A549 (cell line): ENCODE measurements at regions not wholly inside any gene's neighbourhood (a gene's known extent, or its start where the extent isn't known, plus 50 kb on each side); places are given as distances from the start of the nearest gene placed in this dataset.

Source experiments
- ATOH8 ChIP-seq: fragments of 250-450 bp; sonication (Bioruptor Pico); IDR thresholded peaks from 2 replicates; pipeline ENCODE4 v1.5.0; 2020; ENCODE audit warnings: low read depth, mild to moderate bottlenecking, moderate library complexity
- CEBPB ChIP-seq, 2 experiments: fragments of >200 bp in 1 of 2; sonication (Bioruptor Twin) in 1 of 2; formaldehyde crosslinking in 1 of 2; IDR thresholded peaks; 2 replicates each; pipeline ENCODE4 v1.6.1; 2012 to 2016
- CHD2 ChIP-seq: fragments of 150-350 bp; IDR thresholded peaks from 2 replicates; pipeline ENCODE4 v1.6.1; 2014; ENCODE audit warnings: low read length; ENCODE audit not compliant: partially characterized antibody
- CHD4 ChIP-seq: fragments of 200-600 bp; sonication (generic); IDR thresholded peaks from 2 replicates; pipeline ENCODE4 v1.6.1; 2016; ENCODE audit warnings: antibody characterized with exemption, mild to moderate bottlenecking, borderline replicate concordance
- EHF ChIP-seq: fragments of 250-450 bp; sonication (Bioruptor Pico); IDR thresholded peaks from 2 replicates; pipeline ENCODE4 v1.5.0; 2020; ENCODE audit warnings: mild to moderate bottlenecking
- ELK1 ChIP-seq: fragments of 150-350 bp; IDR thresholded peaks from 2 replicates; pipeline ENCODE4 v1.6.1; 2014; ENCODE audit warnings: low read depth, mild to moderate bottlenecking, low read length
- ESRRA ChIP-seq: fragments of 150-350 bp; IDR thresholded peaks from 2 replicates; pipeline ENCODE4 v1.6.1; 2014; ENCODE audit warnings: mild to moderate bottlenecking, low read length, borderline replicate concordance
- HES2 ChIP-seq: fragments of >200 bp; sonication (Bioruptor Twin); formaldehyde crosslinking; IDR thresholded peaks from 2 replicates; pipeline ENCODE4 v1.6.1; 2016
- HMGXB4 ChIP-seq: fragments of 250-450 bp; sonication (Bioruptor Pico); IDR thresholded peaks from 2 replicates; pipeline ENCODE4 v1.5.0; 2021; ENCODE audit warnings: mild to moderate bottlenecking, moderate library complexity, borderline replicate concordance
- HOXA7 ChIP-seq: fragments of 250-450 bp; sonication (Bioruptor Pico); IDR thresholded peaks from 2 replicates; pipeline ENCODE4 v1.5.0; 2020; ENCODE audit warnings: mild to moderate bottlenecking, moderate library complexity
- HOXB13 ChIP-seq: fragments of 250-450 bp; sonication (Bioruptor Pico); IDR thresholded peaks from 2 replicates; pipeline ENCODE4 v1.5.0; 2020; ENCODE audit warnings: low read depth, mild to moderate bottlenecking, moderate library complexity
- JUN ChIP-seq, 2 experiments: fragments of >200 bp; sonication (Bioruptor Twin); formaldehyde crosslinking; IDR thresholded peaks; 2 replicates in 1 of 2; 3 replicates in 1 of 2; pipeline ENCODE4 v1.6.1; 2016 to 2017
- JUNB ChIP-seq: fragments of >200 bp; sonication (Bioruptor Twin); formaldehyde crosslinking; IDR thresholded peaks from 2 replicates; pipeline ENCODE4 v1.6.1; 2016
- KDM1A ChIP-seq: fragments of 200-600 bp; sonication (generic); IDR thresholded peaks from 2 replicates; pipeline ENCODE4 v1.6.1; 2016; ENCODE audit warnings: low read depth, mild to moderate bottlenecking
- MAZ ChIP-seq: fragments of 150-350 bp; IDR thresholded peaks from 2 replicates; pipeline ENCODE4 v1.6.1; 2014; ENCODE audit warnings: antibody characterized with exemption, low read depth, low read length, borderline replicate concordance
- MYC ChIP-seq: IDR thresholded peaks from 2 replicates; pipeline ENCODE4 v1.6.1; 2012; ENCODE audit warnings: mild to moderate bottlenecking, inconsistent platforms, low read length, improper control_type of control experiment, borderline replicate concordance
- NPAS2 ChIP-seq: fragments of 250-450 bp; sonication (Bioruptor Pico); IDR thresholded peaks from 2 replicates; pipeline ENCODE4 v1.8.0; 2022; ENCODE audit warnings: mild to moderate bottlenecking, moderate library complexity, borderline replicate concordance
- PHF8 ChIP-seq: fragments of 200-600 bp; sonication (generic); IDR thresholded peaks from 2 replicates; pipeline ENCODE4 v1.6.1; 2016; ENCODE audit warnings: low read depth, mild to moderate bottlenecking, antibody characterized with exemption, moderate library complexity, borderline replicate concordance
- POLR2A ChIP-seq: IDR thresholded peaks from 2 replicates; pipeline ENCODE4 v1.6.1; 2012; ENCODE audit warnings: mild to moderate bottlenecking, low read length
- REST ChIP-seq: fragments of 200-600 bp; sonication (generic); IDR thresholded peaks from 2 replicates; pipeline ENCODE4 v1.6.1; 2016; ENCODE audit warnings: antibody characterized with exemption, mild to moderate bottlenecking, moderate library complexity
- RFX5 ChIP-seq: fragments of 450-650 bp; IDR thresholded peaks from 2 replicates; pipeline ENCODE4 v1.7.1; 2014; ENCODE audit warnings: antibody characterized with exemption, mild to moderate bottlenecking, moderate library complexity
- TFCP2L1 ChIP-seq: fragments of 250-450 bp; sonication (Bioruptor Pico); IDR thresholded peaks from 2 replicates; pipeline ENCODE4 v1.5.0; 2021; ENCODE audit warnings: mild to moderate bottlenecking
- ZC3H11A ChIP-seq: fragments of 450-650 bp; IDR thresholded peaks from 2 replicates; pipeline ENCODE4 v1.6.1; 2014; ENCODE audit warnings: antibody characterized with exemption, mild to moderate bottlenecking
- ZFP36 ChIP-seq: fragments of 450-650 bp; IDR thresholded peaks from 2 replicates; pipeline ENCODE4 v1.6.1; 2014; ENCODE audit warnings: borderline replicate concordance; ENCODE audit not compliant: partially characterized antibody

GRCh38 chrX:37905436-37906147, 58.2 kb upstream of the DYNLT3 start (continued):
- TF ChIP-seq NPAS2 (CRISPR knock-in tag) (no peak), MYC (no peak), POLR2A (no peak), ZFP36 (no peak), ESRRA (no peak), ZC3H11A (no peak), PHF8 (no peak), RFX5 (no peak), HOXB13 (CRISPR knock-in tag) (no peak), HMGXB4 (CRISPR knock-in tag) (no peak), ATOH8 (CRISPR knock-in tag) (no peak), HES2 (no peak), ELK1 (no peak), TFCP2L1 (CRISPR knock-in tag) (no peak), EHF (no peak), HOXA7 (no peak), JUNB (0 out of 2 replicates have a peak, but pooled peaks have one; percentile 35), KDM1A (no peak), JUN (IDR thresholded peaks at IDR 0.05) (0 out of 5 replicates have a peak, but pooled peaks of 1 of the 2 experiments have one; percentile 24), CHD2 (no peak), MAZ (no peak), CHD4 (no peak), REST (no peak), CEBPB (IDR thresholded peaks at IDR 0.05) (no peak)
